DMS153 treated with DMSO at 0.1 percent for 48 hours (cell line): ENCODE measurements at regions not wholly inside any gene's neighbourhood (a gene's known extent, or its start where the extent isn't known, plus 50 kb on each side); places are given as distances from the start of the nearest gene placed in this dataset.

Source experiments
- DNase-seq: peaks from one replicate; lab custom pipeline; 2025; ENCODE audit not compliant: unreplicated experiment; lab: John Stamatoyannopoulos, UW

GRCh38 chr10:36506261-36506660 lies 619.1 kb upstream of the ANKRD30A start:
- DNase-seq = no peak

GRCh38 chr10:36504758-36505157 lies 620.6 kb upstream of the ANKRD30A start:
- DNase-seq = no peak

- no peak for DNase-seq
Measured at GRCh38 chr10:36500266-36500665, 625.1 kb upstream of the ANKRD30A start.

- no peak for DNase-seq
Measured at GRCh38 chr10:36499693-36500092, 625.7 kb upstream of the ANKRD30A start.

GRCh38 chr10:36496758-36497157 lies 628.6 kb upstream of the ANKRD30A start:
- DNase-seq = no peak

GRCh38 chr10:36494371-36494770 lies 631.0 kb upstream of the ANKRD30A start:
- DNase-seq = no peak

GRCh38 chr10:36493516-36493880 lies 631.9 kb upstream of the ANKRD30A start:
- no peak for DNase-seq

- DNase-seq = no peak
Measured at GRCh38 chr10:36492590-36493515, 632.5 kb upstream of the ANKRD30A start.

- no peak for DNase-seq
Measured at GRCh38 chr10:36491926-36492325, 633.5 kb upstream of the ANKRD30A start.

GRCh38 chr10:36489611-36490228 lies 635.7 kb upstream of the ANKRD30A start:
- DNase-seq = no peak

- no peak for DNase-seq
Measured at GRCh38 chr10:36489181-36489580, 636.2 kb upstream of the ANKRD30A start.

GRCh38 chr10:36488579-36488978 lies 636.8 kb upstream of the ANKRD30A start:
- no peak for DNase-seq

- DNase-seq = no peak
Measured at GRCh38 chr10:36479073-36479472, 646.3 kb upstream of the ANKRD30A start.

- no peak for DNase-seq
Measured at GRCh38 chr10:36476399-36476798, 649.0 kb upstream of the ANKRD30A start.

GRCh38 chr10:36475746-36476145 lies 649.7 kb upstream of the ANKRD30A start:
- DNase-seq = no peak

GRCh38 chr10:36474456-36474855 lies 650.9 kb upstream of the ANKRD30A start:
- DNase-seq = no peak

- no peak for DNase-seq
Measured at GRCh38 chr10:36473122-36473521, 652.3 kb upstream of the ANKRD30A start.

- no peak for DNase-seq
Measured at GRCh38 chr10:36469585-36469984, 655.8 kb upstream of the ANKRD30A start.

- DNase-seq = no peak
Measured at GRCh38 chr10:36468620-36469019, 656.8 kb upstream of the ANKRD30A start.

GRCh38 chr10:36465604-36466379 lies 659.6 kb upstream of the ANKRD30A start:
- no peak for DNase-seq

GRCh38 chr10:36464291-36464690 lies 661.1 kb upstream of the ANKRD30A start:
- no peak for DNase-seq

GRCh38 chr10:36463390-36463789 lies 662.0 kb upstream of the ANKRD30A start:
- DNase-seq = no peak
